Activated naive CD4-positive, alpha-beta T cell treated with anti-CD3 and anti-CD28 coated beads, Interleukin-2, amount 50 U/mL, for 16 hours (primary cell): ENCODE measurements at regions not wholly inside any gene's neighbourhood (a gene's known extent, or its start where the extent isn't known, plus 50 kb on each side); places are given as distances from the start of the nearest gene placed in this dataset.

Source experiments
- DNase-seq: peaks from one replicate; pipeline ENCODE4 v3.0.0-alpha.2; 2020

DNA sequence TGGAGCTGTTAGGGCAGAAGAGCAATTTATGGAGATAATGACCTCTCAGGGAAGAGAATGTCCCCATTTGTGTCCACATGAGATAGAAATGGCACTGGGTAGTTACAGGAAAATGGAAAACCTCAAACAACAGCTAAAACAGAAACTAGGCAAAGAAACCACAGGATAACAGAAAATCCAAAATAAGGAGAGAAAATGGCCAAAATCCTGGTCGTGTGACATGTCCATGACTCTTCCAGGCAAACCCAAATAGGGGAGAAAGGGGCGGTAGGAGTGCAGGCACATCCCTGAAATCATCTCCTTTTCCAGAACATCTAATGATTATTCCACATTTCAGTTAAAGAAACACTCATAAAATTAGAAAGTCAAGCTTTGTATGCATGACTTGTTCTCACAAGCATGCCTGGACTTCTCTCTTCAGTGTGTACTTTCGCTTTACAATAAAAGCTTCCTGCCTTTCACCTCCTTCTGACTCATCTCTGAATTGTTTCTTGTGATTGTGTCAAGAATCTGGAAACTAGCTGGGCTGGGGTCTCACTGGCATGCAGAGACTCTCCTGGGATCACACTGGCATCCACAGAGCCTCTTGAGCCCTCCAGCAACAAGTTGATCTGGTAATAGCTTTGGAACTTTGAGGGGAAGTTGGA, 171.4 kb upstream of the ZP4 start:
- no peak for DNase-seq

DNA sequence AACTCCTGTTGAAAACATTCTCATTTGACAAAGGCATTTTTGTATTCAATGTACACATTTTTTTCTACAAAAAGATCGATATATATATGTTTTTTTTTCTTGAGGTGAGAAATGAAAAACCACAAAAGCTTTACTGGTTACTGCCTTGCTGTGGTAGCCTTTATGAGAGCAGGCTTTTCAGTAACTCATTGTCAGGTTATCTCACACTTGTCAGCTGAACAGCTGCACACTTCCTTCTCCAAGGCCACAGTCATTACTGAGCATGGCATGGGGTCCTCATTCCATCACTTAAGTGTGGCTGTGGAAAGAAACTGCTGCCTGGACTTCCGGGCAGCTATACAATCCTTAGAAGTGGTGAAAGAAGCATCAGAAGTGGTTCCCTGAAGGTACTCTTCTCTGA, 169.3 kb upstream of the ZP4 start:
- DNase-seq: no peak

DNA sequence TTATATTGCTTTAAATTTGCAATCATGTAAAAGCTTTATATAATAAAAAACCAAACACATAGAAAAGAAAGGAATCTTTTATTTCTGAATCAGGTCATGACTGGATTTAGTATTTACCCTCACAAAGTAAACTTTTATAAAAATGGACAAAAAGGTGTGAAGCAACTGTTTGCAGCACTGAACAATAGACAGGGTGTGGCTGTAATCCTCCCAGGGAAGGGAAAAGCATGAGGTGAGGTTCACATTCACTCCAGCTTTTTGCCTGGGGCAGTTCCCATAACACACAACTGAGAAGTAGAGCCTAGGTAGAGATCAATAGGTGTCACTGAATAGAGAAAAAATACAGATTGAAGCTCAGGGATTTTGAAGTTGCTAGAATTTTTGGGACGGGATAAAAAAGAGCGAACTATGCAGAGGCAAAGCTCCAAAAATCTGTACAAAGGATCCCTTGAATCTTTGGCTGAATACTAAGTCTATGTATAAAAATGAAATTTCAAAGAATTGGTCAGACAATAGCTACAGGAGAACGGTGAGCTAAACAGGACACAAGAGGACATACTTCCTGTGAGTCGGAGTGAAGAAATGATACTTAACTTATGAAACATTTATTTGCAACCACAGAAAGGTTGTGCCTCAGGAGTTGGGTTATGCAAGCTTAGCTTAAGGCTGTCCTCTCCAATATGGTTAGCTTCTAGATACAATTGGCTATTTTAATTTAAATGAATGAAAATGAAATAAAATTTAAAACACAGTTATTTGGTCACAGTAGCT, 162.0 kb upstream of the ZP4 start:
- no peak for DNase-seq

DNA sequence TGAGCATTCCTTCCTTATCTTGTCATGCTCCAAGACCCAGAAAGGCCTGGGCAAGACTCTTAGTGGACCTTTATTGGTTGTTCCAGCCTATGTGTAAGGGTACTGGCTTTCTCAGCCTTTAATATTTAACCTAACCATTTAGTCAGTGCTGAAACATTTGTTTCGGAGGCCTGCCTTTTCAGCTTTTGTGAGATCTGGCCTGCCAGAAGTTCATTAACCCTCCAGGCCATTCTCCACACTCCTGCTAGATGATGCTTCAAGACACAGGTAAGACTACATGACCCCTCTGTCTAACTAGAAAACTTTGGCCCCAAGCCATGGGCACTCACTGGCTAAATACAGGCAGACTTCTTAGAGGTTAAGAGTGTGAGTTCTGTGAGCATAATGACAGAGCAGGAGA, 138.4 kb upstream of the ZP4 start:
- DNase-seq: no peak

DNA sequence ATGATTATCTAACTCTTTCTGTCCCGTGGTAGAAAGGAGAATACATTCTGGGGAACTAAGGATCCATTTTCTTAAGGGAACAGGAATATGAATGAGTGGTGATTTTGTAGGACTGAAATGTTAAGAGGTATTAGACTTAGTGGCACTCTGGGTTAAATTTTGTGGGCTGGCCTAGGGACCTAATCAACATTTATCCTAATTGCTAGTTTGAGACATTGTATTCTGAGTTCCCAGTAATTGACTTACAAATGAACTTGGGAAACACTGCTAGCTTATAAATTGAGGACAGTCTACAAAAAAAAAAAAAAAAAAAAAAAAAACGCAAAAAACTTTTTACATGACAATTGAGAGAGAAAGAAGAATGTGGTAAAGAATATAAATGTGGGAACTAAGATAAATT, 136.6 kb upstream of the ZP4 start:
- DNase-seq: no peak

DNA sequence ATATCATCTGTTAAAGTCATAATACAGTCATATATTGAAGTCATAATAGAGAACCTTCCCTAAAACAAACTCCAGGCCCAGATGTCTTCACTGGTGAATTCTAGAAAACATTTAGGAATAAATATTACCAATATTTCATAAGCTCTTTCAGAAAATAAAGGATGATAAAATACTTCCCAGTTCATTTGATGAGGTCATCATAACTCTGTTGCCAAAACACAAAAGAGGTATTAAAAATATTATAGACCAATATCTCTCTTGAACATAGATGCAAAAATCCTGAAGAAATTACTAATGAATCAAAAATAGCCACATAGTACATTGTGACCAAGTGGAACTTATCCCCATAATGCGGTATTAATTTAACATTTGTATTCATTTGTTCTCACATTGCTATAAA, 132.4 kb upstream of the ZP4 start:
- DNase-seq: no peak

DNA sequence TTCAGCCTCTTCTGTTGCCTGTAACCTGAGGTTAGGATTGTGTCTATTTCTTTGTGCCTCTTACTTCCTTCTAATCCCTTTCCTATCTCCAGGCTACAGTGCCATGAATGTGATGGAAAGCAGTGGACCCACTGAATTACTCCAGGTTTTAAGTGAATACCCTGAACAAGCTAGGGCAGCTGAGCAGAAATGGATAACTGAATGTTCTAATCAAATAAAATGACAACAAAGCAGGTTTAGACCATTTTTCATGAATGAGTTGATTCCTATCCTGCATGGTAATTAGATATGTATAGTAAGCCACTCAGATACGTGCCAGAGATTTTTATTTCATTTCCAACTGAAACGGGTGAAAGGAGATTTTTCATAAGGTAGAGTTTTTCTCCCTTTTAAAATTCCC, 127.5 kb upstream of the ZP4 start:
- DNase-seq: no peak

DNA sequence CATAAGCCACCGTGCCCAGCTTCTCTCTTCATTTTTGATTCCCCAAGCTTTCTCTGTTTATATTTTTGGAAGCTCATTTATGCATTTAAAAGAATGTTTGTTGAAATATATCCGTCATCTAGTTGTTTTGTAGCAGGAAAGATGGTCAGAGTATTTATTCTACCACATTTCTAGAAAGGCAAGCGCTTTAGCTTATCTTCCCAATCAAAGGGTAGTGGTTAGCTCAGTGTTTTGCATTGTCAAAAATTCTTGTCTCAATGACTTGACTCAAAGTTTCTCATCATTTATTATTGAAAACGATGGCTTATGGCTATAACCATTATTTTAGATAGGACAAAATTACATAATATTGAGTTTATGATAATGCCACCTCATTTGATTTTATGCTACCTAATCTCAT, 116.1 kb upstream of the ZP4 start:
- no peak for DNase-seq

DNA sequence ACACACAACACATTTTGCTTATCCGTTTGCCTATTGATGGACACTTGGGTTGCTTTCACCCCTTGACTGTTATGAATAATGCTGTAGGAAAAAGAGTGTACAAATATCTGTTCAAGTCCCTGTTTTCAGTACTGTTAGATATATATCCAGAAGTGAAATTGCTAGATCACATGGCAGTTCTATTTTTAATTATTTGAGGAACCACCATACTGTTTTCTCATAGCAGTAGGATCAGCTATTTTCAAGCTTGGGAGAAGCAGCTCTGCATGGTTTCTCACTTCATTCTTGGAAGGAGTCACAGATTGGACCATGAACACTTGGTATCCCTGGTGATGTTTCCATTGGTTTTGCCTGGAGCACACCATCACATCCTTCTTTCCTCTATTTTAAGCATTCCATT, 114.4 kb upstream of the ZP4 start:
- no peak for DNase-seq

DNA sequence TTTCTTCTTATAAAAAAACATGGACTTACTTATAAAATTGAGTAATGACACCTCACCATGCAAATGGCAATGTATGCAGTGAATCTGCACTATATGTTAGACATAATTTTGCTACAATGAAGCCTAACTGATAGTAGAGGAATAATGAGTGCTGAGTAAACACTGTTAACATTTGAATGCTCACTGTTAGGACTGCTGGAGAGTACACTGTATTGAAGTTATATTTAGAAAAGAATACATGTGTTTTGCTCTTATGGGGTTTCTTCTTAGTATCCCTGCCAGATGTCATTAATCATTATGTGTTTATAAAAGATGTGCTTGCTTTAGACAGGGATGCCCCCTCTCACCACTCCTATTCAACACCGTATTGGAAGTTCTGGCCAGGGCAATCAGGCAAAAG, 111.1 kb upstream of the ZP4 start:
- DNase-seq: no peak

DNA sequence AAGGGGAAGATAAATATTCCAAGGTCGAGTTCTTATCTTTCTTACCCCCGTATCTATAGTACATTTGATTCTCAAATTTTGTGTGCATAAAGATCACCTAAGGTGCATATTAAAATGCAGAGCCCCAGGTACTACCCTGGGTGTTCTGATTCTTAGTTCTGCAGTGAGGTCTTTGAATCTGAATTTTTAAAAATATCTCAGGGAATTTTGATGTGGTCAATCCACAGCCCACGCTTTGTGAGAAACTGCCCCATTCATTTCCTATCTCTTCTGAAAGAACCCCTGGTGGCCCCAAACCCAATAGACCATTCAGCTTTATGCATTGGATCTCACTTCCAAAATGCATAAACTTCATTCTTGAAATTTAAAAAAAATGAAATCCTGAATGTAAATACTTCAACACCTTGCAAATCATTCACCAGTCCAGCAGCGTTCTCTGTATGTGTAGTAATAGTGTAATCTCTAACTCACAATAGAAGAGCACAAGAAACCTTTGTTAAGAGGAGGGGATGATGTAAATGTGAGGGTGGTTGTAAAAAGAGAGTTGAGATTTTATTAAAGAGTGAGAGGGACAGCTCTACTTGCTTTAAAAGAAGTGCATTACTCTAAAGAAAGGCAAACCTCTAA, 108.8 kb upstream of the ZP4 start:
- no peak for DNase-seq

DNA sequence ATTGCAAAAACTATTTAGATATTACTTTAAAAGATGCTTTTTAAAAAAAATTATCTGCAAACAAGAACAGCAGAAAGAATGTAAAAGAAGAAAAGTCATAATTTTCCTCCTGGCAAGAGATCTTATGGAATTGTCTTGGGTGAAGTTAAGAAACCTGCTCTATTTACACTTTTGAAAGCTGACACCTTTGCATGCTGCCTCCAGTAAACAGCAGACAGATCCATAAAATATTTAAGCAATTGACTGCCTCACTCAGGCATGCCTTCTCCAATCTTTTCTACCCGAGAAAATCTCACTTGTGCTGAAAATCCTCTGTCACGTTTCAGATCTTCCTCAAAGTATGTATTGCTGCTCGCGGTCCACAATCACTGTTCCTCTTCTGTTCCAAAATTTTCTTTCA, 107.9 kb upstream of the ZP4 start:
- DNase-seq: no peak

DNA sequence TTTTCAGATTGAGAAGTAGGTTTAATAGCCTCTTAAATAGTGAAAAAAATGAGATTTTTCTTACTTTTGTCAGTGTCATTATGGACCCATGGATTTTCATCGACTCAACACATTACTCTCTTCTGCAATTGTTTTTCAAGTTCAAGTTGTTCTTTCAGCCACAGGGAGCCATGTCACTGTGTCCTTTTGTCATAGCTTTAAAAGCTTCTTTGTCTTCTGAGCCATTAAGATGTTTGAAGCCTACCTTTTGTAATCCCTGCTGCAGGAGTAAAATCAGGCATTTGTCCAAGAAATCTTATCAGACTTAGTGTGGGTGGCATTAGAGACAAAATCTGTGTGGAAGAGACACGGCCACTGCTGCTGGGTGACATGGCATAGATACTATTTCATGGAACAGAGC, 92.8 kb upstream of the ZP4 start:
- DNase-seq: no peak

DNA sequence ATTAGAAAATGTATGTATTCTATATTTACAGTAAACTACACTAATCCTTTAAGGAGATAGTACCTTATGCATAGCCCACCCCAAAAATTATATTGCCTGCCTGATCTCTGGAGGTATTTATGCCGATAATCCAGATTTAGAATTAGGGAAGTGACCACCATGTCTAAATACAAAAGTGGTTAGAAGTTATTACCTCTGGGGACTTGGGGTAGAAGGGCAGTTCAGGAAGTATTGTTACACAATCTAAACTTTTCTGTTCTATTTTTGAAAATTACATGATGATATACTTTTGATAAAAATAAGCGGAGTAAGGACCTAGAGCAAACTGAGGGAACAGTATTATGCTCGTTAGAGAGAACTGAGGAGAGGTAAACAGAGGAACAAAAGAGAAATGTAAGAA, 90.5 kb upstream of the ZP4 start:
- DNase-seq: no peak

DNA sequence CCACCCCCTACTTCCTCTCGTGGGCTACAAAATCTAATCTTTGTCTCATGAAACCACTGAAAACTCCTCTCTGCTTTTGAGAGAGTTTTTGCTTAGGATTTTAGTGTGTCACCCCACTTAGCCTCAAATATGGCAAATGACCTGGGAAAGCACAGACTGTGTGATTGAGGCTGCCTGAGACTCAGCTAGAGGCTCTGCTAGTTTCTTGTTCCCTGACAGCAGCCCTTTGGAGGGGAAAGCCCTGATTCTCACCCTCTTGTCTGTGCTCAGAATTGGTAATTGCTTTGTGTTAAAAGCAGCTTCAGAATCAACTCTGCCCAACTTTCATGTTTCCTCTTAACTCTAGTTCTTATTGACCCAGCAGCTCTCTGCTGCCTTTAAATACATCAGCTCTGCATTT, 85.6 kb upstream of the ZP4 start:
- DNase-seq: no peak

DNA sequence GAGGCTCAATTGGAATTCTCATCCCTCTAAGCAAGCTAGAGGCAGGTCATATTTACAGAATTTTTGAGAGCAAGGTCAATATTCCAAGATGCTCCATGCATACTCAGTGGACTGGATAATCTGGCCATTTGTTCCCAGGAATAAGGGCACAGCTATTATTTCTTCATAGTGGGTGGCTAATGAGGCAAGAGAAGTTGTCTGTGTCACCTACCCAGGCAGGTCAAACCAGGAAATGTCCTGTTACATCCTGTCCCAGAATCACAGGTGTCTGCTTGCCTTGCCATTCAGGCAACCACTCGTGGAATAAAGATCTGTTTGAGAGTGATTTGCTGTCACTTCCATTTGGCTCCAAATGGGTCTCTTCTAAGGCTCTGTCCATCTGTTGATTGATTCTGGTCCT, 85.2 kb upstream of the ZP4 start:
- no peak for DNase-seq

DNA sequence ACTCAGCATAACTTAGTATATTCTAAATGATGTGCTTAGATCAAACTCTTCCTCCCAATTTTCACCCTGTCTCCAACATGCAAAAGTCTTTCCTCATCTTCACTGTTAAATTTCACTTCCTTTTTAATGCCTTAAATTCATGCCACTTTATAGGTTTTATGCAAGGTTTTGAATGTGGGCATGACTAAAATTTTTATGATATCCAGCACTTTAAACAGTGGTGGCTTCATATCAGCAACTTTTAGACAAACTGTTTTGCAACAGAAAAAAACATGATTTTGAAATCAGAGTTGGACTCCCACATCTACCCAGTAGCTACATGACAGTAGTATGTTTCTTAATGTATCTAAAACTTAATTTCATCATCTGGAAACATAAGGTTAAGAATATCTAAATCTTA, 84.7 kb upstream of the ZP4 start:
- no peak for DNase-seq

DNA sequence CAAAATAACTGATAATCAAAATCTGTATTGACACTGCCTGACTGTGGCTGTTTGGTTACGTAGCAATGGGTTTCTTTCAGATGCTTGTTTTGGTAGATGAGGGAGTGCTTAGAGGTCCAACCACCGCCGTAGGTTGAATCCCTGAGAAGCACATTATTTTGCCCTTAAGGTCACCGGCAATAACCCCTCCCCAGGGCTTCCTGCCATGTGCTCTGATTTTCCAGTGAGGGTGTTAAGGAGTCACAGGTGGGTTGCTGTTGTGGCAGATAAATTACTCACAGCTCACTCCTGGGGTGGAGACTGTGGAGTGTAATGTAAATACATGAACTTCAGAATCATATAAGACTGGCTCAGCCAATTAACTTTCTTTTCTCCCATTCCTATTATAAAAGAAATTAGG, 81.5 kb upstream of the ZP4 start:
- DNase-seq: no peak

DNA sequence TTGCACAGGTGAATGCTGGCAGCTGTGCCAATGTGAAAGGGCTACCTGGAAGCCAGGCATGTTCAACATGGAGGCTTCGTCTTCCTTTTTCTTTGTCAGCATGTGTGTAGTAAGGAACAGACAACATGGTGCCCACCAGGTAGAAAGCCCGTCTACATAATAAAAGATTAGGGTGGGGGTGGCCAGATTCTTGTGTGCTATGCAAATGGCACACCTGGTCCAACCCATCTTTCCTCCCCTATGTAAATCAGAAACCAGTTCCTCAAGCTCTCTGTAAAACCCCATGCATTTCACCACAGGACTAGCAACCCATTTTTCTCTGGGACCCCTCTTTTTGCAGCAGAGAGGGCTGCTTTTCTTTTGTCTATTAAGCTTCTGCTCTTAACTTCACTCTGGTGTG, 72.3 kb upstream of the ZP4 start:
- DNase-seq: no peak

DNA sequence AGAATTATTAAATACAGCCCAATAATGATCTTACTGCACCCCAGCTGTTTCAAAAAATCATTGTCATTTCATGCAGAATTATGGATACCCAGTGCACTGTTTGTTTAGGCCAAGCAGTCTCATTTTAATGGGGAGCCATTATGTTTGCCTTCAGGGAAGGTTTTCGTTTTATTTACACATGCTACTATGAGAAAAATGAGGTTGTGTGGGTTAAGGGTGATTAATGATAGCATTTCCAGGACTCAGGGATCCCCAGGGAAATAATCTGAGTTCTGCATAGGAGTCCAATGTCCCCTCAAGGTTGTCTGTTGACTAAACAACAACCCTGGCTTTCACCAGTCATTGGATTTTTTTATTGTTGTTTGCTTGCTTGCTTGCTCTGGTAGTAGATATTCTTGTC, 71.0 kb upstream of the ZP4 start:
- DNase-seq: no peak

DNA sequence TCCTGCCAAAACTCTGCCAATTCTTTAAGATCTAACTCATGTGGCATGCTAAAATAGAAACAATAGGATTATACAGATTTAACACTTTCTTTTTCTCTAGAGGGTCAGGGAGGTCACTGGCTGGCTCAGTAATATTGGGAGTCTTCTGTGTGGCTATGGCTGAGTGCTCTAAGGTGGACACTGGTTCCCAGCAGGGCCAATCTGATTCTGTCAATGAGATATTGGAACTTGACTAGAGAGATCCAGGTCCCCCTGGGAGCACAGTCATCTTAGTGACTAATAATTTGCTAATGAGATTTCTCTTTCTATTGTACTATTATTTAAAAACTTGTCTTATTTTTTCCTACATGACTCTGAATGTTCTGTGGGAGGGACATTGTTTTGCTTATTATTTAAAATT, 69.1 kb upstream of the ZP4 start:
- no peak for DNase-seq

DNA sequence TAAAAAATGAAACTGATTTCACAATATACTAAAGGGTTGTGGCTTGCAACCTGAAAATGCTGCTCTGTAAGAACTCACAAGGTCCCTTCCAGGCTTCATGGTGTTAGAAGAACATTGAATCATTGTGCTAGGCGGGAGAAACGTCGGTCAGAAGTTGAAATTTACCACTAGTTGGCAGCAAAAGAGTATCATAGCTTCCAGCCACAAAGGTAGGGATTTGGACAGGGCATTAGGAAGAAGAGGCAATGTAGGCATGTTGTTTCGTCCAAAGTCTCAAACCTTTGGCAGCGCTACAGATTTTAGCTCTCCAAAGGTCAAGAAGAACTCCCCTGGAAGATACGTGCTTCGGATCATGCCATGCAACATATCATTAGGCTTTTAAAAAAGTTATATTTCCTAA, 62.5 kb upstream of the ZP4 start:
- no peak for DNase-seq
